M059J (cell line): ENCODE measurements at regions not wholly inside any gene's neighbourhood (a gene's known extent, or its start where the extent isn't known, plus 50 kb on each side); places are given as distances from the start of the nearest gene placed in this dataset.

Source experiments
- DNase-seq: peaks from one replicate; pipeline ENCODE4 v3.0.0-alpha.2; 2012; ENCODE audit warnings: low read depth

GRCh38 chr20:6884114-6884513 lies 116.6 kb downstream of the BMP2 start:
- no peak for DNase-seq

- peak; percentile 62 for DNase-seq
Observed at GRCh38 chr20:6886065-6886729, 118.7 kb downstream of the BMP2 start.

- no peak for DNase-seq
Observed at GRCh38 chr20:6887966-6888365, 120.5 kb downstream of the BMP2 start.

GRCh38 chr20:6888736-6889395 lies 121.4 kb downstream of the BMP2 start:
- DNase-seq, result peak; percentile 20

- DNase-seq, result no peak
Observed at GRCh38 chr20:6892724-6893123, 125.2 kb downstream of the BMP2 start.

- no peak for DNase-seq
Observed at GRCh38 chr20:6898928-6899327, 131.4 kb downstream of the BMP2 start.

- DNase-seq, result no peak
Observed at GRCh38 chr20:6906871-6907270, 139.4 kb downstream of the BMP2 start.

- DNase-seq, result no peak
Observed at GRCh38 chr20:6908673-6909072, 141.2 kb downstream of the BMP2 start.

- no peak for DNase-seq
Observed at GRCh38 chr20:6909608-6910007, 142.1 kb downstream of the BMP2 start.

- DNase-seq, result no peak
Observed at GRCh38 chr20:6914986-6915385, 147.5 kb downstream of the BMP2 start.

GRCh38 chr20:6916938-6917337 lies 149.5 kb downstream of the BMP2 start:
- DNase-seq, result no peak

- no peak for DNase-seq
Observed at GRCh38 chr20:6919792-6920468, 152.4 kb downstream of the BMP2 start.

GRCh38 chr20:6920991-6921613 lies 153.6 kb downstream of the BMP2 start:
- DNase-seq, result peak; percentile 31

GRCh38 chr20:6921717-6922386 lies 154.4 kb downstream of the BMP2 start:
- DNase-seq, result peak; percentile 9

- no peak for DNase-seq
Observed at GRCh38 chr20:6924681-6925080, 157.2 kb downstream of the BMP2 start.

GRCh38 chr20:6925744-6926278 lies 158.3 kb downstream of the BMP2 start:
- peak; percentile 25 for DNase-seq

- DNase-seq, result peak; percentile 54
Observed at GRCh38 chr20:6940048-6940447, 172.6 kb downstream of the BMP2 start.

- DNase-seq, result no peak
Observed at GRCh38 chr20:6940876-6941275, 173.4 kb downstream of the BMP2 start.

GRCh38 chr20:6941571-6941970 lies 174.1 kb downstream of the BMP2 start:
- DNase-seq, result no peak

GRCh38 chr20:6942266-6942665 lies 174.8 kb downstream of the BMP2 start:
- no peak for DNase-seq

GRCh38 chr20:6944292-6944691 lies 176.8 kb downstream of the BMP2 start:
- DNase-seq, result no peak

- no peak for DNase-seq
Observed at GRCh38 chr20:6953611-6954010, 186.1 kb downstream of the BMP2 start.
